Mesendoderm (in vitro differentiated cells): ENCODE measurements at regions not wholly inside any gene's neighbourhood (a gene's known extent, or its start where the extent isn't known, plus 50 kb on each side); places are given as distances from the start of the nearest gene placed in this dataset.
"Not testable (repeated sequence)": the region's sequence is repeated elsewhere in the genome, so short reads cannot be mapped to it uniquely, and the experiment has no call there.

Experiments
- DNase-seq: peaks from one replicate; pipeline ENCODE4 v3.0.0; 2013
- H2AK5ac ChIP-seq: 2 replicates; pipeline ENCODE4 v1.6.1; 2013; ENCODE audit warnings: low read length, inconsistent platforms
- H2BK120ac ChIP-seq: 2 replicates; pipeline ENCODE4 v1.6.1; 2013; ENCODE audit warnings: low read depth, mild to moderate bottlenecking, low read length, moderate library complexity, mixed read lengths
- H2BK15ac ChIP-seq: replicated peaks from 2 replicates; pipeline ENCODE4 v1.6.1; 2013; ENCODE audit warnings: low read depth, mild to moderate bottlenecking, moderate library complexity
- H2BK5ac ChIP-seq: 2 replicates; pipeline ENCODE4 v1.6.1; 2013; ENCODE audit warnings: low read length, inconsistent platforms
- H3K18ac ChIP-seq: 2 replicates; pipeline ENCODE4 v1.6.1; 2013; ENCODE audit warnings: mild to moderate bottlenecking, low read length, mixed read lengths
- H3K23ac ChIP-seq: one replicate; pipeline ENCODE4 v1.6.1; 2013; ENCODE audit warnings: low read length
- H3K27ac ChIP-seq: 2 replicates; pipeline ENCODE4 v1.5.1; 2013; ENCODE audit warnings: low read depth, mild to moderate bottlenecking, inconsistent platforms, low read length, moderate library complexity
- H3K27me3 ChIP-seq: 2 replicates; pipeline ENCODE4 v1.6.1; 2013; ENCODE audit warnings: low read length, control low read depth, mild to moderate bottlenecking, inconsistent platforms; ENCODE audit not compliant: insufficient read depth, poor library complexity
- H3K36me3 ChIP-seq: 2 replicates; pipeline ENCODE4 v1.6.1; 2013; ENCODE audit warnings: low read length, inconsistent platforms; ENCODE audit not compliant: control insufficient read depth, insufficient read depth
- H3K4ac ChIP-seq: one replicate; pipeline ENCODE4 v1.6.1; 2013; ENCODE audit warnings: low read depth, mild to moderate bottlenecking, low read length, moderate library complexity
- H3K4me1 ChIP-seq: 2 replicates; pipeline ENCODE4 v1.6.1; 2013; ENCODE audit warnings: low read depth, low read length, inconsistent platforms; ENCODE audit not compliant: control insufficient read depth
- H3K4me2 ChIP-seq: 2 replicates; pipeline ENCODE4 v1.6.1; 2013; ENCODE audit warnings: low read length
- H3K4me3 ChIP-seq: 2 replicates; pipeline ENCODE4 v1.5.1; 2013; ENCODE audit warnings: mild to moderate bottlenecking, low read length
- H3K56ac ChIP-seq: one replicate; pipeline ENCODE4 v1.6.1; 2013; ENCODE audit warnings: low read length
- H3K79me1 ChIP-seq: 2 replicates; pipeline ENCODE4 v1.6.1; 2013; ENCODE audit warnings: low read length, inconsistent platforms
- H3K79me2 ChIP-seq: 2 replicates; pipeline ENCODE4 v1.6.1; 2013; ENCODE audit warnings: mild to moderate bottlenecking, low read length; ENCODE audit not compliant: control insufficient read depth, insufficient read depth
- H3K9ac ChIP-seq: 2 replicates; pipeline ENCODE4 v1.6.1; 2013; ENCODE audit warnings: low read length, inconsistent platforms
- H4K5ac ChIP-seq: one replicate; pipeline ENCODE4 v1.6.1; 2013; ENCODE audit warnings: low read length
- H4K8ac ChIP-seq: one replicate; pipeline ENCODE4 v1.6.1; 2013; ENCODE audit warnings: low read depth, mild to moderate bottlenecking, control low read depth, low read length, moderate library complexity
- WGBS: extraction: QIAGEN DNeasy Blood & Tissue Kit; methylation state at CpG from one replicate; pipeline ENCODE4 v1.1.7; 2013; ENCODE audit warnings: low lambda C conversion rate, missing lambda C conversion rate; ENCODE audit not compliant: insufficient coverage; ENCODE audit errors: extremely low coverage; 5-methylcytosine and 5-hydroxymethylcytosine counted together

GRCh38 chr12:42030588-42030987 is 114.1 kb downstream of the GXYLT1 start:
- H2AK5ac ChIP-seq: no peak overlapping the region
- H3K27ac ChIP-seq: no peak overlapping the region
- H3K56ac ChIP-seq: no peak overlapping the region
- peak; percentile 20 for DNase-seq
- no peak overlapping the region for H2BK15ac ChIP-seq
- H3K4me2 ChIP-seq: no peak overlapping the region
- H3K27me3 ChIP-seq: no peaks in the 10 kb centered on the region
- WGBS: no CpG with 5 or more reads among the region's 6 CpGs
- no peak overlapping the region for H2BK120ac ChIP-seq
- no peak overlapping the region for H3K18ac ChIP-seq
- no peak overlapping the region for H3K23ac ChIP-seq
- H3K9ac ChIP-seq: no peak overlapping the region
- H3K4ac ChIP-seq: no peak overlapping the region
- no peaks in the 10 kb centered on the region for H3K36me3 ChIP-seq
- H2BK5ac ChIP-seq: no peak overlapping the region
- H3K79me1 ChIP-seq: no peaks in the 10 kb centered on the region
- peaks cover 2% of the 10 kb centered on the region for H3K4me1 ChIP-seq
- no peaks in the 10 kb centered on the region for H3K79me2 ChIP-seq
- H4K8ac ChIP-seq: no peak overlapping the region
- H4K5ac ChIP-seq: no peak overlapping the region
- no peak overlapping the region for H3K4me3 ChIP-seq

- Histone ChIP-seq H3K79me1 (no peaks in the 10 kb centered on the region), H3K56ac (no peak overlapping the region), H3K27me3 (no peaks in the 10 kb centered on the region), H3K79me2 (no peaks in the 10 kb centered on the region), H3K4me3 (no peak overlapping the region), H3K4ac (no peak overlapping the region), H3K23ac (no peak overlapping the region), H3K4me2 (no peak overlapping the region), H2BK5ac (no peak overlapping the region), H2BK15ac (no peak overlapping the region), H4K8ac (no peak overlapping the region), H3K9ac (no peak overlapping the region), H3K36me3 (no peaks in the 10 kb centered on the region), H3K18ac (no peak overlapping the region), H2BK120ac (no peak overlapping the region), H3K27ac (no peak overlapping the region), H3K4me1 (peaks cover 2% of the 10 kb centered on the region), H2AK5ac (no peak overlapping the region), H4K5ac (no peak overlapping the region)
- no peak for DNase-seq
- no CpG with 5 or more reads among the region's 5 CpGs for WGBS
These were observed 117.1 kb downstream of the GXYLT1 start for GRCh38 chr12:42027546-42027945.

GRCh38 chr12:42024495-42024830 is 120.2 kb downstream of the GXYLT1 start:
- H3K36me3 ChIP-seq: no peaks in the 10 kb centered on the region
- H3K4me2 ChIP-seq: no peak overlapping the region

GRCh38 chr12:42023733-42024494 is 120.8 kb downstream of the GXYLT1 start:
- peak overlapping the region; percentile 47 for H3K4me2 ChIP-seq
- H3K27me3 ChIP-seq: no peaks in the 10 kb centered on the region
- H3K18ac ChIP-seq: no peak overlapping the region
- peak; percentile 81 for DNase-seq
- no peak overlapping the region for H2AK5ac ChIP-seq
- H3K36me3 ChIP-seq: no peaks in the 10 kb centered on the region
- H3K9ac ChIP-seq: peak overlapping the region; percentile 55
- no peak overlapping the region for H4K5ac ChIP-seq
- no peak overlapping the region for H4K8ac ChIP-seq
- H3K27ac ChIP-seq: no peak overlapping the region
- peak overlapping the region; percentile 43 for H3K4ac ChIP-seq
- H3K56ac ChIP-seq: peak overlapping the region; percentile 83
- H3K4me3 ChIP-seq: no peak overlapping the region
- no peak overlapping the region for H2BK120ac ChIP-seq
- no peaks in the 10 kb centered on the region for H3K79me1 ChIP-seq
- WGBS: no CpG with 5 or more reads among the region's 25 CpGs
- H3K23ac ChIP-seq: no peak overlapping the region
- no peaks in the 10 kb centered on the region for H3K4me1 ChIP-seq
- H2BK15ac ChIP-seq: no peak overlapping the region
- no peak overlapping the region for H2BK5ac ChIP-seq
- H3K79me2 ChIP-seq: no peaks in the 10 kb centered on the region

More at GRCh38 chr12:42024495-42024830, 120.2 kb downstream of the GXYLT1 start:
- Histone ChIP-seq H4K8ac (no peak overlapping the region), H3K23ac (no peak overlapping the region), H2BK5ac (no peak overlapping the region), H3K4me3 (no peak overlapping the region), H3K27me3 (no peaks in the 10 kb centered on the region), H3K27ac (no peak overlapping the region), H3K9ac (no peak overlapping the region), H3K4ac (no peak overlapping the region), H2BK15ac (no peak overlapping the region), H4K5ac (no peak overlapping the region), H3K56ac (no peak overlapping the region), H3K79me2 (no peaks in the 10 kb centered on the region), H3K4me1 (no peaks in the 10 kb centered on the region), H3K18ac (no peak overlapping the region), H2BK120ac (no peak overlapping the region), H3K79me1 (no peaks in the 10 kb centered on the region), H2AK5ac (no peak overlapping the region)
- WGBS: no CpG with 5 or more reads among the region's 3 CpGs
- DNase-seq: no peak

- not testable (repeated sequence) for H3K9ac ChIP-seq, H2AK5ac ChIP-seq, H3K79me2 ChIP-seq, H3K4me3 ChIP-seq, DNase-seq, H4K8ac ChIP-seq, H2BK15ac ChIP-seq, H3K4me2 ChIP-seq, H4K5ac ChIP-seq, H3K23ac ChIP-seq, H3K4ac ChIP-seq, H3K4me1 ChIP-seq, H2BK120ac ChIP-seq, H3K27me3 ChIP-seq, H3K36me3 ChIP-seq, H3K79me1 ChIP-seq, H3K27ac ChIP-seq, H3K56ac ChIP-seq, H2BK5ac ChIP-seq, H3K18ac ChIP-seq
- WGBS: no CpG with 5 or more reads among the region's 9 CpGs
These were observed 122.7 kb downstream of the GXYLT1 start for GRCh38 chr12:42021937-42022336.

- Histone ChIP-seq H3K79me1 (no peaks in the 10 kb centered on the region), H4K5ac (no peak overlapping the region), H3K27ac (no peak overlapping the region), H2BK120ac (no peak overlapping the region), H3K79me2 (no peaks in the 10 kb centered on the region), H3K23ac (no peak overlapping the region), H3K18ac (no peak overlapping the region), H3K56ac (no peak overlapping the region), H2BK15ac (no peak overlapping the region), H3K4ac (no peak overlapping the region), H3K4me2 (no peak overlapping the region), H2BK5ac (no peak overlapping the region), H3K4me3 (no peak overlapping the region), H3K36me3 (no peaks in the 10 kb centered on the region), H3K9ac (no peak overlapping the region), H3K4me1 (no peaks in the 10 kb centered on the region), H2AK5ac (no peak overlapping the region), H4K8ac (no peak overlapping the region), H3K27me3 (no peaks in the 10 kb centered on the region)
- no CpG with 5 or more reads among the region's 4 CpGs for WGBS
- no peak for DNase-seq
These were observed 123.2 kb downstream of the GXYLT1 start for GRCh38 chr12:42021469-42021868.
